Stomach smooth muscle (tissue), 2 donors: ENCODE measurements at regions not wholly inside any gene's neighbourhood (a gene's known extent, or its start where the extent isn't known, plus 50 kb on each side); places are given as distances from the start of the nearest gene placed in this dataset.
A peak's percentile ranks its signal among the peaks of the same experiment; 100 is the strongest.
"Not testable (repeated sequence)": the region's sequence is repeated elsewhere in the genome, so short reads cannot be mapped to it uniquely, and the experiment has no call there.

Experiments used
- H3K27ac ChIP-seq: one replicate; pipeline ENCODE4 v1.7.0; 2013; ENCODE audit warnings: mild to moderate bottlenecking, low read length, inconsistent platforms
- H3K27me3 ChIP-seq, 2 donors: one replicate each; pipeline ENCODE4 v1.7.0; 2013; ENCODE audit warnings: low read length in 2 of 2; ENCODE audit not compliant: insufficient read depth in 2 of 2, control insufficient read depth in 1 of 2
- H3K36me3 ChIP-seq, 2 donors: one replicate each; pipeline ENCODE4 v1.7.0; 2013; ENCODE audit warnings: low read length in 2 of 2; ENCODE audit not compliant: control insufficient read depth in 2 of 2, insufficient read depth in 2 of 2
- H3K4me1 ChIP-seq: one replicate; pipeline ENCODE4 v1.7.0; 2013; ENCODE audit warnings: low read length; ENCODE audit not compliant: control insufficient read depth, insufficient read depth
- H3K4me3 ChIP-seq, 2 donors: one replicate each; pipeline ENCODE4 v1.7.0; 2013; ENCODE audit warnings: low read length in 2 of 2
- H3K9ac ChIP-seq, 2 donors: one replicate each; pipeline ENCODE4 v1.7.0; 2013; ENCODE audit warnings: low read length in 2 of 2, mild to moderate bottlenecking in 1 of 2
- H3K9me3 ChIP-seq, 2 donors: one replicate each; pipeline ENCODE4 v1.7.0; 2013; ENCODE audit warnings: low read length in 2 of 2; ENCODE audit not compliant: control insufficient read depth in 2 of 2
- donor health status: healthy.
- donor health status: Pancreatic carcinoma.

GRCh38 chr12:69046920-69047319, 113.9 kb upstream of the CPM start:
- Histone ChIP-seq H3K9ac (no peak overlapping the region), H3K9me3 (no peaks in the 10 kb centered on the region), H3K36me3 (no peaks in the 10 kb centered on the region), H3K4me1 (no peaks in the 10 kb centered on the region), H3K27me3 (no peaks in the 10 kb centered on the region), H3K27ac (no peak overlapping the region), H3K4me3 (no peak overlapping the region)

GRCh38 chr12:69047990-69048389, 115.0 kb upstream of the CPM start:
- H3K9me3 ChIP-seq: no peaks in the 10 kb centered on the region
- no peak overlapping the region for H3K4me3 ChIP-seq
- H3K36me3 ChIP-seq: no peaks in the 10 kb centered on the region
- no peak overlapping the region for H3K9ac ChIP-seq
- H3K27ac ChIP-seq: no peak overlapping the region
- no peaks in the 10 kb centered on the region for H3K27me3 ChIP-seq
- H3K4me1 ChIP-seq: peaks cover 7% of the 10 kb centered on the region

- not testable (repeated sequence) for H3K27ac ChIP-seq
- H3K4me1 ChIP-seq: peaks cover 10% of the 10 kb centered on the region
These were observed 116.9 kb upstream of the CPM start for GRCh38 chr12:69049855-69050254.

GRCh38 chr12:69052613-69053408, 119.8 kb upstream of the CPM start:
- H3K27ac ChIP-seq: peak overlapping the region; percentile 53
- H3K9me3 ChIP-seq: no peaks in the 10 kb centered on the region
- no peaks in the 10 kb centered on the region for H3K36me3 ChIP-seq
- peak overlapping the region in 1 of 2 donors; percentile 15 for H3K4me3 ChIP-seq
- no peaks in the 10 kb centered on the region for H3K27me3 ChIP-seq
- no peak overlapping the region for H3K9ac ChIP-seq
- H3K4me1 ChIP-seq: peaks cover 10% of the 10 kb centered on the region

More at GRCh38 chr12:69049855-69050254, 116.9 kb upstream of the CPM start:
- not testable (repeated sequence) for H3K9me3 ChIP-seq, H3K4me3 ChIP-seq, H3K9ac ChIP-seq, H3K27me3 ChIP-seq, H3K36me3 ChIP-seq

- Histone ChIP-seq H3K27ac (no peak overlapping the region), H3K9me3 (no peaks in the 10 kb centered on the region), H3K9ac (no peak overlapping the region), H3K27me3 (no peaks in the 10 kb centered on the region), H3K4me3 (no peak overlapping the region), H3K4me1 (peaks cover 10% of the 10 kb centered on the region), H3K36me3 (no peaks in the 10 kb centered on the region)
These were observed 121.5 kb upstream of the CPM start for GRCh38 chr12:69054343-69055056.

GRCh38 chr12:69055280-69055679, 122.3 kb upstream of the CPM start:
- Histone ChIP-seq H3K27ac (no peak overlapping the region), H3K4me1 (peaks cover 10% of the 10 kb centered on the region), H3K4me3 (no peak overlapping the region), H3K36me3 (no peaks in the 10 kb centered on the region), H3K27me3 (no peaks in the 10 kb centered on the region), H3K9me3 (no peaks in the 10 kb centered on the region), H3K9ac (no peak overlapping the region)

- Histone ChIP-seq H3K9me3 (no peaks in the 10 kb centered on the region), H3K27me3 (no peaks in the 10 kb centered on the region), H3K9ac (no peak overlapping the region), H3K27ac (no peak overlapping the region), H3K4me3 (no peak overlapping the region), H3K36me3 (no peaks in the 10 kb centered on the region), H3K4me1 (peaks cover 10% of the 10 kb centered on the region)
These were observed 122.7 kb upstream of the CPM start for GRCh38 chr12:69055706-69056105.

GRCh38 chr12:69056743-69057515, 124.0 kb upstream of the CPM start:
- Histone ChIP-seq H3K4me1 (peaks cover 13% of the 10 kb centered on the region), H3K36me3 (no peaks in the 10 kb centered on the region), H3K27ac (no peak overlapping the region), H3K9me3 (no peaks in the 10 kb centered on the region), H3K27me3 (no peaks in the 10 kb centered on the region), H3K4me3 (no peak overlapping the region), H3K9ac (no peak overlapping the region)

GRCh38 chr12:69057742-69058141, 124.8 kb upstream of the CPM start:
- Histone ChIP-seq H3K27ac (no peak overlapping the region), H3K9ac (no peak overlapping the region), H3K4me1 (peaks cover 9% of the 10 kb centered on the region), H3K27me3 (no peaks in the 10 kb centered on the region), H3K9me3 (no peaks in the 10 kb centered on the region), H3K36me3 (no peaks in the 10 kb centered on the region), H3K4me3 (no peak overlapping the region)

- Histone ChIP-seq H3K4me3 (no peak overlapping the region), H3K27me3 (no peaks in the 10 kb centered on the region), H3K4me1 (peaks cover 3% of the 10 kb centered on the region), H3K36me3 (no peaks in the 10 kb centered on the region), H3K9ac (no peak overlapping the region), H3K27ac (no peak overlapping the region), H3K9me3 (no peaks in the 10 kb centered on the region)
These were observed 126.8 kb upstream of the CPM start for GRCh38 chr12:69059465-69060457.
